Neural progenitor cell (in vitro differentiated cells): ENCODE measurements at regions not wholly inside any gene's neighbourhood (a gene's known extent, or its start where the extent isn't known, plus 50 kb on each side); places are given as distances from the start of the nearest gene placed in this dataset.
A peak's percentile ranks its signal among the peaks of the same experiment; 100 is the strongest.

Experiments
- CTCF ChIP-seq: fragments of 200-600 bp; sonication (generic); IDR thresholded peaks from 2 replicates; pipeline ENCODE4 v1.5.1; 2017; ENCODE audit warnings: antibody characterized with exemption, mild to moderate bottlenecking
- EZH2 ChIP-seq: fragments of 200-600 bp; sonication (generic); IDR thresholded peaks from 2 replicates; pipeline ENCODE4 v1.6.1; 2017; ENCODE audit warnings: antibody characterized with exemption, mild to moderate bottlenecking, moderate library complexity
- EZH2phosphoT487 ChIP-seq: fragments of 200-600 bp; sonication (generic); IDR thresholded peaks from 2 replicates; pipeline ENCODE4 v1.6.1; 2017; ENCODE audit warnings: antibody characterized with exemption

DNA sequence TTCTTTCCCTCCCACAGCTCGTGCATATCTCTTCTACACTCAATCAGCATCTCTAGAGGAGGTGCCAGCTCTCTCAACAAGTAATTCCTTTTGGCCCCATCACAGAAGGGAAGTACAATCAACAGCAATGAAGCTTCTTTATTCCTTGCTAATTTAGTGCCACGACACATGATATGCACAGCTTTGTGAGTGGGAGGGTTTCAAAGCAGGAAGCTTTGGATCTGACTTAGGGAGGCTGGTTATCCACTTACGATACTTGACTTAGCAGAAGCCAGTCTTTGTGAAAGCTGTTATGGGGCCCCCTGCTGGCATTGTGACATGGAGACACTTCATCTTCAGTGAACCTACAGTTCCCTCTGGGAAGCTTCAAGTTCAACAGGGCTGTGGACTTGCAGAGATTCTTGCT, 81.0 kb downstream of the TMEM100 start:
- TF ChIP-seq CTCF, result peak; percentile 42
- no peak for TF ChIP-seq EZH2phosphoT487
- no peak for TF ChIP-seq EZH2
